ENCODE measurements at regions not wholly inside any gene's neighbourhood (a gene's known extent, or its start where the extent isn't known, plus 50 kb on each side); places are given as distances from the start of the nearest gene placed in this dataset.

GRCh38 chr6:72525821-72526510, 95.9 kb upstream of the KCNQ5 start:
- TF ChIP-seq, protein P1, sequence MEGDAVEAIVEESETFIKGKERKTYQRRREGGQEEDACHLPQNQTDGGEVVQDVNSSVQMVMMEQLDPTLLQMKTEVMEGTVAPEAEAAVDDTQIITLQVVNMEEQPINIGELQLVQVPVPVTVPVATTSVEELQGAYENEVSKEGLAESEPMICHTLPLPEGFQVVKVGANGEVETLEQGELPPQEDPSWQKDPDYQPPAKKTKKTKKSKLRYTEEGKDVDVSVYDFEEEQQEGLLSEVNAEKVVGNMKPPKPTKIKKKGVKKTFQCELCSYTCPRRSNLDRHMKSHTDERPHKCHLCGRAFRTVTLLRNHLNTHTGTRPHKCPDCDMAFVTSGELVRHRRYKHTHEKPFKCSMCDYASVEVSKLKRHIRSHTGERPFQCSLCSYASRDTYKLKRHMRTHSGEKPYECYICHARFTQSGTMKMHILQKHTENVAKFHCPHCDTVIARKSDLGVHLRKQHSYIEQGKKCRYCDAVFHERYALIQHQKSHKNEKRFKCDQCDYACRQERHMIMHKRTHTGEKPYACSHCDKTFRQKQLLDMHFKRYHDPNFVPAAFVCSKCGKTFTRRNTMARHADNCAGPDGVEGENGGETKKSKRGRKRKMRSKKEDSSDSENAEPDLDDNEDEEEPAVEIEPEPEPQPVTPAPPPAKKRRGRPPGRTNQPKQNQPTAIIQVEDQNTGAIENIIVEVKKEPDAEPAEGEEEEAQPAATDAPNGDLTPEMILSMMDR (IDR thresholded peaks at IDR 0.05; ENCODE audit: insufficient read depth, low read length, missing control alignments): no peak
- ChIA-PET CTCF (interaction anchor here (1.1 to 1.3 kb wide), 2 partner anchors 33 to 54 kb away, joined by 3 read pairs; no protein-coding TSS in a partner anchor), POLR2A (interaction anchor here (1.3 kb wide), 1 partner anchor 29 kb away, joined by 3 read pairs; no protein-coding TSS in a partner anchor)
- H3K4me3 ChIP-seq (ENCODE audit: low read depth, low read length): no peak overlapping the region
- DNase-seq (ENCODE audit: low read depth, low spot score): peak; percentile 63

DNA sequence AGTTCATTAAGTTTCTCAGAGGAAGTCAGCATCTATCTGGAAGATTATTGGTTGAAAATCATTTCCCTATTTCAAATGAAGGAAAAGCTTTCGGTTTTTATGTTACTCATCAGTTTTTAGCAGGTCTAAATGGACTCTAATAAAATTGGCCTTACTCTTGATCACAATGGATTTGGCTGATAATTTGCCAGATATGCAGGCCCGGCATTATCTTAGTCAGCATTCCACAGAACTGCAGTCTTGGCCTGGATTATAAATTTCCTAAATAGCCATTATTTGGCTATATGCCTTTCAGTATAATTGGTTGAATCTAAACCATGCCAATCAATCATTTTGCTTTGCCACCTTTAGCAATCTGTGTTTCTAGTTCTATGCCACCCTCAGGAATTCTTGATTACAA, 91.7 kb upstream of the KCNQ5 start:
- TF ChIP-seq, protein P1 (IDR thresholded peaks at IDR 0.05; ENCODE audit: insufficient read depth, low read length, missing control alignments): no peak
- H3K4me3 ChIP-seq (ENCODE audit: low read depth, low read length): no peak overlapping the region
- ChIA-PET POLR2A (no interaction called here), CTCF (no interaction called here)
- DNase-seq (ENCODE audit: low read depth, low spot score): no peak

- TF ChIP-seq, protein P1 (IDR thresholded peaks at IDR 0.05; ENCODE audit: insufficient read depth, low read length, missing control alignments): no peak
- no peak for DNase-seq (ENCODE audit: low read depth, low spot score)
These were observed 91.1 kb upstream of the KCNQ5 start for GRCh38 chr6:72530750-72531149.

GRCh38 chr6:72533606-72534005, 88.3 kb upstream of the KCNQ5 start:
- ChIA-PET POLR2A (no interaction called here), CTCF (interaction anchor here (1.3 to 1.9 kb wide), 6 partner anchors 9 to 118 kb away, joined by 3 to 6 read pairs (median 3); no protein-coding TSS in a partner anchor)
- DNase-seq (ENCODE audit: low read depth, low spot score): no peak
- H3K4me3 ChIP-seq (ENCODE audit: low read depth, low read length): no peak overlapping the region
- TF ChIP-seq, protein P1 (IDR thresholded peaks at IDR 0.05; ENCODE audit: insufficient read depth, low read length, missing control alignments): no peak

More at GRCh38 chr6:72530750-72531149, 91.1 kb upstream of the KCNQ5 start:
- ChIA-PET CTCF (no interaction called here), POLR2A (no interaction called here)
- H3K4me3 ChIP-seq (ENCODE audit: low read depth, low read length): no peak overlapping the region

- TF ChIP-seq, protein P1 (IDR thresholded peaks at IDR 0.05; ENCODE audit: insufficient read depth, low read length, missing control alignments): no peak
- no peak for DNase-seq (ENCODE audit: low read depth, low spot score)
- POLR2A ChIA-PET: no interaction called here
- CTCF ChIA-PET: interaction anchor here (1.3 to 1.9 kb wide), 5 partner anchors 9 to 118 kb away, joined by 3 to 6 read pairs (median 3); no protein-coding TSS in a partner anchor
- H3K4me3 ChIP-seq (ENCODE audit: low read depth, low read length): no peak overlapping the region
These were observed 87.6 kb upstream of the KCNQ5 start for GRCh38 chr6:72534236-72534635.

DNA sequence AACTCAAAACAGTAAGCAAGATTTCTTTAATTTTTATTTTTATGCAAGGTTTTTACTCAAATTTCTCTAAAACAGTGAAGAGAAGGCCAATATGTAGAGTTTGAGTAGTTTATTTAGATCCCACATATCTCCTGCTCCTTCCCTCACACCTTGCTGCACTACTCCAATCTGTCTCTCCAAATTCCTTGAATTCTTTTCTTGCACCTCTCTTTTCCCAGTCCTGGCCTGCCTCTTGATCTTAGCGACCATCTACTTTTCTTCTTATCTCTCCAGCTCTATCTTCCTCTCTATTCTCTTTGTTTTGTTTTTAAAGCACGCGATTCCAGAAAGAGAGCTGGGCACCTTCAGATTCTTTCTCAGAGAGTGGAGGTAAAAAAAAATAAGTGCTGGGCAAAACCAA, 86.7 kb upstream of the KCNQ5 start:
- POLR2A ChIA-PET: no interaction called here
- CTCF ChIA-PET: interaction anchor here (1.3 to 1.6 kb wide), 3 partner anchors 8 to 15 kb away, joined by 3 read pairs; no protein-coding TSS in a partner anchor
- TF ChIP-seq, protein P1 (IDR thresholded peaks at IDR 0.05; ENCODE audit: insufficient read depth, low read length, missing control alignments): no peak
- no peak overlapping the region for H3K4me3 ChIP-seq (ENCODE audit: low read depth, low read length)
- DNase-seq (ENCODE audit: low read depth, low spot score): no peak
